RWPE1 (cell line): ENCODE measurements at regions not wholly inside any gene's neighbourhood (a gene's known extent, or its start where the extent isn't known, plus 50 kb on each side); places are given as distances from the start of the nearest gene placed in this dataset.

Source experiments
- CTCF ChIA-PET: fragments of 350-600 bp; sonication (Branson Sonifier 250); formaldehyde crosslinking; extraction: SDS; loops from one replicate; lab custom pipeline; 2021; lab: Yijun Ruan, JAX
- POLR2A ChIA-PET: fragments of 400-600 bp; formaldehyde crosslinking; extraction: SDS; loops from one replicate; lab custom pipeline; 2020; ENCODE audit warnings: antibody characterized with exemption; ENCODE audit not compliant: low non-redundant PET; lab: Yijun Ruan, JAX
- DNase-seq: peaks from one replicate; pipeline ENCODE4 v3.0.0; 2012; ENCODE audit warnings: low spot score
- H3K27ac ChIP-seq: fragments of 450-650 bp; 2 replicates; pipeline ENCODE4 v1.5.1; 2017
- CTCF ChIP-seq: fragments of 450-650 bp; conservative IDR thresholded peaks from 2 replicates; pipeline ENCODE4 v1.5.1; 2017; ENCODE audit warnings: low read depth, mild to moderate bottlenecking

GRCh38 chr4:3831529-3832150, 65.5 kb downstream of the ADRA2C start:
- H3K27ac ChIP-seq, result no peak overlapping the region
- no peak for TF ChIP-seq CTCF
- ChIA-PET POLR2A (no interaction called here), CTCF (no interaction called here)
- no peak for DNase-seq

DNA sequence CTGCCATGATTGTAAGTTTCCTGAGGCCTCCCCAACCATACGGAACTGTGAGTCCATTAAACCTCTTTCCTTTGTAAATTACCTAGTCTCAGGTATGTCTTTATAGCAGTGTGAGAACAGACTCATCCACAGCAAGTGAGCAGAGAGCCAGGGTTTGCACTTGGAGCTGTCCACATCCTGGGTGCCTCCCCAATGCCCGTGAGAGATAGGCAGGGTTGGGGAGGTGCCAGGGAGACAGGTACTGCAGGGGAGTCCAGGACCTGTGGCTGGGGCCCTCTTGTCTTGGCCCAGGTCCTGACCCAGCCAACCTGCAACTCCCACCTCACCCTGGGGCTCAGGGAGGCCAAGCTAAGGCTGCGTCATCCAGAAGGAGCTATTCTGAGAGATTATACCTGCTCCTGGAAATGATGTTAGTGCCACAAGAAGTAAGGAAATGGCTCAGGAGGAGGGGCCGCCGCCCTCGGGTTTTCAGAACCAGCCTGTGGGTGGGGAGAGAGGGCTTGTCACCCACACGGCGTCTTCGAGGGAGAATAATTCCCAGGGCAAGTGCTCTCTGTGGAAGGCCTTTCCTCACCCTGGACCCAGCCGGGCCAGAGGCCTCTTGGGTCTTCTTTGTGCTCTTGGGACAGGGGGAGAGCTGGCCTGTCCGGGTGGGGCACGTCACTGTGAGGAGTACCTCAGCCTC, 66.5 kb downstream of the ADRA2C start:
- ChIA-PET CTCF (no interaction called here), POLR2A (no interaction called here)
- no peak for TF ChIP-seq CTCF
- H3K27ac ChIP-seq, result no peak overlapping the region
- no peak for DNase-seq

DNA sequence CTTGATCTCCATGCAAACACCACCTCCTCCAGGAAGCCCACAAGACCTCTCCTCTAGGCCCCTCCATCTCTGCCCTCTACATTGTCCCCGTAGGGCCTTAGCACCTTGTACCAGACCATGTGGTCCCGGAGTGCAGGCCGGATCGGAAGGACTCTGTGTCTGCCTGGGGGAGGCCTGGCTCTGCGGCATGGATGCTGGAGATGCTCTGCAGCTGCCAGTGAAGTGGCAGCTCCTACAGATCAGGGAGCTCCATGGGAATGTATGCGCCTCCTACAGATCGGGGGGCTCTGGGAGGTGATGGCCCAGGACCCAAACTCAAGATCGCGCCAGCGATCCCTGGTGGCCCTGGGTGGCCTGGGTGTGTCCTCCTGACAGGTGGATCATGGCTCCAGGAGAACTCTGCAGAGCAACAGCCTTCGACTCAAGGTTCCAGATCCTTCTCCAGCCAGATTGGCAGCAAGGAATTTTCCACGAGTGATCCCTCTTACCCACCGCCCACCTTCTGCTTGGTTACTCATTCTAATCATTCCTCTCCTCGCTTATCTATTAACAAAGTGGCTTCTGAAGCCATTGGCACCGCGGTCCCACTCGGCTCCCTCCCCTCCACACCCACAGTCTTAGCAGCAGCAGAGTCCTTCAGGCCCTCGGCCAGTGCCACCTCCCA, 67.3 kb downstream of the ADRA2C start:
- CTCF ChIA-PET, result no interaction called here
- TF ChIP-seq CTCF, result no peak
- POLR2A ChIA-PET, result no interaction called here
- no peak overlapping the region for H3K27ac ChIP-seq
- no peak for DNase-seq

DNA sequence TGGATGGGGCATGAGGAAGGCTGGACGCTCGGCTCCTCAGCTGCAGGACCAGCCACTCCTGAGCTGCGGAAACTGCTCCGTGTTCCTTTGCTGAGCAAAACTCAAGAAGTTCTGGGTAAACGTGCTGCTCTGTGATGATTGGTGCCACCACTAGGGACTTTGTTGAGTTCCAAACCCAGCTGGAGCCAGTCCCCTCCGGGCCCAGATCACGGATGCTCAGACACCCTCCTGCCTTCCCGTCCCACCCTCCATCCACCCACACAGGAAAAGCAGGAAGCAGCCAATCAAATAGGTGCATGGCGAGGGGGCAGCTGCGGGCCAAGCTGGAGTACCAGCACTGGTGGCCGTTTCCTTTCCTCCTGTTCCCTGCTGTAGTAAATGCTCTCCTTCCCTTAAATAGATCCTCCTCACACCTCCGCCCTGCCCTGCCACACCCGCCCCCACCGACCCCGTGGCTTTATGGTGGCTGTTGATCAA, 68.0 kb downstream of the ADRA2C start:
- H3K27ac ChIP-seq, result no peak overlapping the region
- no peak for DNase-seq
- CTCF ChIA-PET, result interaction anchor here (0.6 kb wide), 1 partner anchor 97 kb away, joined by 3 read pairs; no protein-coding TSS in a partner anchor
- no peak for TF ChIP-seq CTCF
- POLR2A ChIA-PET, result no interaction called here

GRCh38 chr4:3834663-3835521, 68.7 kb downstream of the ADRA2C start:
- CTCF ChIA-PET, result interaction anchor here (0.6 kb wide), 1 partner anchor 97 kb away, joined by 3 read pairs; no protein-coding TSS in a partner anchor
- POLR2A ChIA-PET, result interaction anchor here (0.5 kb wide), 1 partner anchor 15 kb away, joined by 3 read pairs; no protein-coding TSS in a partner anchor
- no peak for DNase-seq
- no peak for TF ChIP-seq CTCF
- H3K27ac ChIP-seq, result no peak overlapping the region
